ENCODE measurements at regions not wholly inside any gene's neighbourhood (a gene's known extent, or its start where the extent isn't known, plus 50 kb on each side); places are given as distances from the start of the nearest gene placed in this dataset.
"Not testable (repeated sequence)": the region's sequence is repeated elsewhere in the genome, so short reads cannot be mapped to it uniquely, and the experiment has no call there.

GRCh38 chr4:26044983-26045382, 131.0 kb downstream of the SMIM20 start:
- DNase-seq (ENCODE audit: low read depth), result no peak

GRCh38 chr4:26047795-26048194, 133.8 kb downstream of the SMIM20 start:
- no peak for DNase-seq (ENCODE audit: low read depth)

GRCh38 chr4:26048378-26048882, 134.4 kb downstream of the SMIM20 start:
- DNase-seq (ENCODE audit: low read depth), result peak; percentile 76

- DNase-seq (ENCODE audit: low read depth), result no peak
These were observed 134.9 kb downstream of the SMIM20 start for GRCh38 chr4:26048950-26049349.

GRCh38 chr4:26049447-26049846, 135.4 kb downstream of the SMIM20 start:
- no peak for DNase-seq (ENCODE audit: low read depth)

GRCh38 chr4:26050212-26050643, 136.2 kb downstream of the SMIM20 start:
- no peak for DNase-seq (ENCODE audit: low read depth)

- no peak for DNase-seq (ENCODE audit: low read depth)
These were observed 136.7 kb downstream of the SMIM20 start for GRCh38 chr4:26050671-26051070.

- no peak for DNase-seq (ENCODE audit: low read depth)
These were observed 137.2 kb downstream of the SMIM20 start for GRCh38 chr4:26051240-26051639.

GRCh38 chr4:26052663-26053541, 138.9 kb downstream of the SMIM20 start:
- DNase-seq (ENCODE audit: low read depth), result no peak

- no peak for DNase-seq (ENCODE audit: low read depth)
These were observed 139.7 kb downstream of the SMIM20 start for GRCh38 chr4:26053761-26054160.

GRCh38 chr4:26055855-26056254, 141.8 kb downstream of the SMIM20 start:
- DNase-seq (ENCODE audit: low read depth), result no peak

- DNase-seq (ENCODE audit: low read depth), result no peak
These were observed 142.4 kb downstream of the SMIM20 start for GRCh38 chr4:26056406-26056805.

GRCh38 chr4:26057839-26058238, 143.8 kb downstream of the SMIM20 start:
- not testable (repeated sequence) for DNase-seq (ENCODE audit: low read depth)

GRCh38 chr4:26058537-26058936, 144.5 kb downstream of the SMIM20 start:
- no peak for DNase-seq (ENCODE audit: low read depth)

- no peak for DNase-seq (ENCODE audit: low read depth)
These were observed 145.6 kb downstream of the SMIM20 start for GRCh38 chr4:26059391-26060154.

GRCh38 chr4:26060286-26060685, 146.3 kb downstream of the SMIM20 start:
- no peak for DNase-seq (ENCODE audit: low read depth)

GRCh38 chr4:26061248-26061986, 147.4 kb downstream of the SMIM20 start:
- DNase-seq (ENCODE audit: low read depth), result no peak

- no peak for DNase-seq (ENCODE audit: low read depth)
These were observed 148.2 kb downstream of the SMIM20 start for GRCh38 chr4:26062215-26062614.

- not testable (repeated sequence) for DNase-seq (ENCODE audit: low read depth)
These were observed 150.0 kb downstream of the SMIM20 start for GRCh38 chr4:26064009-26064408.

- DNase-seq (ENCODE audit: low read depth), result no peak
These were observed 151.8 kb downstream of the SMIM20 start for GRCh38 chr4:26065833-26066232.

GRCh38 chr4:26067035-26067434, 153.0 kb downstream of the SMIM20 start:
- no peak for DNase-seq (ENCODE audit: low read depth)

GRCh38 chr4:26069218-26069617, 155.2 kb downstream of the SMIM20 start:
- no peak for DNase-seq (ENCODE audit: low read depth)

All from HS-5 (cell line).